ENCODE measurements at regions not wholly inside any gene's neighbourhood (a gene's known extent, or its start where the extent isn't known, plus 50 kb on each side); places are given as distances from the start of the nearest gene placed in this dataset.

- H2BK20ac ChIP-seq (ENCODE audit: low read depth, low read length) = no peak overlapping the region
- H4K91ac ChIP-seq (ENCODE audit: insufficient read depth, low read depth, low read length) = no peak overlapping the region
- no peak overlapping the region for H3K56ac ChIP-seq (ENCODE audit: extremely low read depth, insufficient read depth, low read length)
- H2BK120ac ChIP-seq (ENCODE audit: low read depth, low read length) = no peak overlapping the region
- WGBS, 2 experiments (ENCODE audit: extremely low coverage in 2 of 2, insufficient read length in 1 of 2) = no CpG with 5 or more reads among the region's 8 CpGs
- no peak overlapping the region for H2BK15ac ChIP-seq (ENCODE audit: low read depth, low read length)
- no peak overlapping the region for H2AK9ac ChIP-seq (replicated peaks; ENCODE audit: low read depth, low read length, poor library complexity)
- H3K27ac ChIP-seq (ENCODE audit: insufficient read depth, low read length) = no peak overlapping the region
- H3K4me3 ChIP-seq (ENCODE audit: insufficient read depth, low read depth, low read length) = no peak overlapping the region
- no TSS peak for BruUV-seq (replicated peaks)
- ChIA-PET POLR2A (ENCODE audit: unreplicated experiment) (no interaction called here), CTCF (no interaction called here)
- H3K9ac ChIP-seq (ENCODE audit: low read depth, low read length) = no peak overlapping the region
- dilution Hi-C loops (cut with HindIII; ENCODE audit: low sequenced_read_pairs, unreplicated experiment) (no loop called here), intact Hi-C loops (cut with micrococcal nuclease) (no loop called here), in situ Hi-C loops (cut with MboI; ENCODE audit: low sequenced_read_pairs) (no loop called here)
- no peak overlapping the region for H2BK5ac ChIP-seq (ENCODE audit: low read depth, low read length, poor library complexity, severe bottlenecking)
- no peak overlapping the region for H4K5ac ChIP-seq (ENCODE audit: low read depth, low read length)
- H3K9me3 ChIP-seq (ENCODE audit: control insufficient read depth, insufficient read depth, low read length) = no peaks in the 10 kb centered on the region
- H3K23ac ChIP-seq (ENCODE audit: low read depth, low read length) = no peak overlapping the region
- no peak for ATAC-seq (ENCODE audit: low read depth)
- no peaks in the 10 kb centered on the region for H3K79me1 ChIP-seq (ENCODE audit: low read depth in 1 of 2, low read length in 2 of 2)
- no peak overlapping the region for H2AFZ ChIP-seq (replicated peaks; ENCODE audit: low read length, poor library complexity)
- no peak overlapping the region for H3K18ac ChIP-seq (ENCODE audit: low read depth, low read length)
- no peaks in the 10 kb centered on the region for H3K27me3 ChIP-seq (ENCODE audit: control insufficient read depth, insufficient read depth, low read length)
- H3K9me1 ChIP-seq (ENCODE audit: insufficient read depth, low read length) = no peaks in the 10 kb centered on the region
- H3K4me1 ChIP-seq (ENCODE audit: control insufficient read depth, insufficient read depth, low read length) = no peaks in the 10 kb centered on the region
- H3K4me2 ChIP-seq (ENCODE audit: low read depth, low read length) = no peak overlapping the region
- no peak for TF ChIP-seq ELK1 (IDR thresholded peaks at IDR 0.05; ENCODE audit: borderline replicate concordance, low read depth, low read length)
- TF ChIP-seq CEBPB (IDR thresholded peaks at IDR 0.05; ENCODE audit: low read depth, low read length) = no peak
- TF ChIP-seq MXI1 (IDR thresholded peaks at IDR 0.05; ENCODE audit: borderline replicate concordance, low read depth, low read length) = no peak
- no peak for TF ChIP-seq MAFK (IDR thresholded peaks at IDR 0.05; ENCODE audit: low read depth, low read length)
- no peak for TF ChIP-seq SMC3 (IDR thresholded peaks at IDR 0.05; ENCODE audit: low read depth, low read length)
- no peak for TF ChIP-seq CHD1 (IDR thresholded peaks at IDR 0.05; ENCODE audit: low read depth, low read length)
- no peak for TF ChIP-seq RAD21 (IDR thresholded peaks at IDR 0.05; ENCODE audit: low read length)
- TF ChIP-seq USF2 (IDR thresholded peaks at IDR 0.05; ENCODE audit: low read depth, low read length) = no peak
- TF ChIP-seq NFE2L2 (IDR thresholded peaks at IDR 0.05; ENCODE audit: low read depth, low read length) = no peak
- no peak for TF ChIP-seq BHLHE40 (IDR thresholded peaks at IDR 0.05; ENCODE audit: low read depth, low read length)
- H3K36me3 ChIP-seq (ENCODE audit: control insufficient read depth, insufficient read depth, low read length) = no peaks in the 10 kb centered on the region
- H4K8ac ChIP-seq (ENCODE audit: low read depth in 2 of 2, low read length in 2 of 2) = no peak overlapping the region
- no peak overlapping the region for H3K4ac ChIP-seq (ENCODE audit: low read depth, low read length)
- no peaks in the 10 kb centered on the region for H4K20me1 ChIP-seq (ENCODE audit: insufficient read depth, low read length)
- no peak overlapping the region for H2AK5ac ChIP-seq (ENCODE audit: low read depth, low read length)
- no peak for DNase-seq
- no peak overlapping the region for H3K14ac ChIP-seq (replicated peaks; ENCODE audit: low read depth, low read length)
Measured at GRCh38 chr3:147514366-147515160, 105.4 kb downstream of the ZIC1 start.

All from IMR-90 (cell line).